ENCODE measurements at regions not wholly inside any gene's neighbourhood (a gene's known extent, or its start where the extent isn't known, plus 50 kb on each side); places are given as distances from the start of the nearest gene placed in this dataset.

DNA sequence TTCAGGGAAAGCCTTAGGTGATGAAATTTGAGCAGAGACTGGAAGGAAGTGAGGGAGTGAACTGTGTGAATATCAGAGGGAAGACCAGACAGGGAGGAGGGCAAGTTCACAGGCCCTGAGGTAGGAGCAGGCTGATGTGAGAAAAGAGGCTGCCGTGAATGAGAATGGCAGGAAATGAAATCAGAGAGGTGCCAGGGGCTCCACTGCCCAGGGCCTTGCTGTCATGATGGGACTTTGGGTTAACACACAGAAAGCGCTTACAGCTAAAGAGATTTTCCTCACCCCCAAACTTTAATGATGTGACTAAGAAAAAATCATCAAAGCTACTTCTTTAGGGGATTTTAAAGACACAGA lies 53.8 kb downstream of the MARCHF4 start:
- TF ChIP-seq CTCF (IDR thresholded peaks at IDR 0.05) (no peak), POLR2A (IDR thresholded peaks at IDR 0.05; ENCODE audit: low read depth) (no peak)
